HG03354 (cell line): ENCODE measurements at regions not wholly inside any gene's neighbourhood (a gene's known extent, or its start where the extent isn't known, plus 50 kb on each side); places are given as distances from the start of the nearest gene placed in this dataset.
"Not testable (repeated sequence)": the region's sequence is repeated elsewhere in the genome, so short reads cannot be mapped to it uniquely, and the experiment has no call there.

Source experiments
- ATAC-seq: cut with Tn5 transposase; IDR thresholded peaks from one replicate; pipeline ENCODE4 v1.9.1; 2021; ENCODE audit warnings: mild to moderate bottlenecking; ENCODE audit not compliant: unreplicated experiment, poor library complexity, severe bottlenecking

DNA sequence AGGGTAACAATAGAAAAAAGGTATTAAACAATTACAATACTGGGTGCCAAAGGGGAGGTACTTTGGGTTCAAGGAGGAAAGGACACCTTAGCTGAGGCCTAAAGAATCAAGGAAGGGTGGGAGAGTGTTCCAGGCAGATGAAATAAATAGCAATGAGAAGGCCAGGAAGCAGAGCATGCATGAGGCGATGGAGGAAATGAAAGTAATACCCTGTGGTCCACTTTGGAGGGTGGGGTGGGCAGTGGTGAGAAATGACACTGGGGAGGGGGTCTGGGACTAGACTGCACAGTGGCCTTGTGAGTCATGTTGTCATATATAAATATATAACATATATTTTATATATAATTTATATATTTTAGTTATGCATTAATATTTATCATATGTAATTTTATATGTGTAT lies 55.9 kb downstream of the BHLHE40 start:
- ATAC-seq = no peak

GRCh38 chr3:5035692-5036391 lies 56.6 kb downstream of the BHLHE40 start:
- peak; percentile 65 for ATAC-seq

DNA sequence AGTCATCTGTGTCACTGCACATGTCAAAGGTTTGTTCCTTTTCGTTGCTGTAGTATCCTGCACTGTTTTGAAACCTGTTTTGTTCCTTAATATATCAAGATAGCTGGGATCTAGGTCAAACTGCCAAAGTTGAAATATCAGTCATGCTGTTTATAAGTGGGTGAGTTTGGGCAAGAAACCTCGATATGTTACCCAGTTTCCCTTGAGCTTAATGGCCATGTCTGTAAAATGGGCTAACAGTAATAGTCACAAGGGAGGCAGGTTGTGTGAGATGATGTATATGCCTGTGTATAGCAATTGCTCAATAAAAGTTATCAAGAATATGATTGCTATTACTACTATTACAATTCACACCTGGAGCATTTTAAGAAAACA lies 57.1 kb downstream of the BHLHE40 start:
- no peak for ATAC-seq

GRCh38 chr3:5036858-5037257 lies 57.6 kb downstream of the BHLHE40 start:
- no peak for ATAC-seq

DNA sequence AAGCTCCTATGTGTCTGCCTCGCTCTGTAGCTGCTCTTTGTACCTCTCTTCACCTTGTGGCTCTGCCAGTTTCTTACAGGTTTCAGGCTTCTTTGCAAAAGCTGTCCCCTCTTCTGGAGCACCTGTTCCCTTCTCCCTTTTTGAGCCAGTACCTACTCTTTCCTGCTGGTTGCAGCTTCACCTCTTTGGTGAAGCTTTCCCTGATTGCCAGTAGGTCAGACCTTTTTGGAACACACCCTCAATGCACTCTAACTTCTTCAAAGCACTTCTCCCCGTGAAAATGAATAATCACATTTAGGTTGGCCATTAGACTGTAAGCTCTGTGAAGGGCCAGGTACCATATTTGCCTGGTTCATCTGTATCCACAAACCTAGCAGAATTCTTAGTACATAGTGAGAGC lies 60.3 kb downstream of the BHLHE40 start:
- ATAC-seq = no peak

DNA sequence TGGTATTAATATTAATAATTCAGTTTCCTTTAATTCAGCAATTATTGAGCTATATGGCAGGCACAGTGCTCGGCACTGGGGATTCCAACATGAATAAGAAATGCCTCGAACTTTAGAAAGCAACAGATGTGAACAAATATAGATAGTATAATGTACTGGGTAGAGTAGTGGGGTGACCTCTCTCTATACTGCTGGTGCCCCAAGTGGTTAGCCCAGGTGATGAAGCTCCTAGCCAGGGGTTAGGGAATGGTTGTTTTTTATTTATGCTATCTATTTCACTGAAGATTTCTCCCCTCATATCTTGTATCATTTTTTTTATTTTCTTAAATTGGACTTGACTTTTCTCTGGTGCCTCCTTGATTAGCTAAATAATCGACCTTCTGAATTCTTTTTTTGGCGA lies 62.1 kb downstream of the BHLHE40 start:
- no peak for ATAC-seq

DNA sequence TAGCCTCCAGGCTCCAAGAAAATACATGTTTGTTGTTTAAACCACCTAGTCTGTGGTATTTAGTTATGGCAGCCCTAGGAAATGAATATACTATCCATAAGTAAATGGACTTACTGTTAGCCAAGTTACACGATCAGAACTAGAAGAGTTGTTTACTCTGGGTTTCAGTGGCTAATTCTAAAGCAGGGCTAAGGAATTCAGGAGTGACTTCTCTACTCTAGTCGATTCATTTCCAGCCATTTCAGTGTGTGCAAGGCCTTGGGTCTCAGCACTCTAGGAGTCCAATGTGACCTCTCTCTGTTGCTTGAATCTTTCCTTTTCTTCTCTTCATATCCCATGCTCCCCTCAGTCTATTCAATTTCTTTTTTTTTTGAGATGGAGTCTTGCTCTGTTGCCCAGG lies 66.7 kb downstream of the BHLHE40 start:
- ATAC-seq = no peak

DNA sequence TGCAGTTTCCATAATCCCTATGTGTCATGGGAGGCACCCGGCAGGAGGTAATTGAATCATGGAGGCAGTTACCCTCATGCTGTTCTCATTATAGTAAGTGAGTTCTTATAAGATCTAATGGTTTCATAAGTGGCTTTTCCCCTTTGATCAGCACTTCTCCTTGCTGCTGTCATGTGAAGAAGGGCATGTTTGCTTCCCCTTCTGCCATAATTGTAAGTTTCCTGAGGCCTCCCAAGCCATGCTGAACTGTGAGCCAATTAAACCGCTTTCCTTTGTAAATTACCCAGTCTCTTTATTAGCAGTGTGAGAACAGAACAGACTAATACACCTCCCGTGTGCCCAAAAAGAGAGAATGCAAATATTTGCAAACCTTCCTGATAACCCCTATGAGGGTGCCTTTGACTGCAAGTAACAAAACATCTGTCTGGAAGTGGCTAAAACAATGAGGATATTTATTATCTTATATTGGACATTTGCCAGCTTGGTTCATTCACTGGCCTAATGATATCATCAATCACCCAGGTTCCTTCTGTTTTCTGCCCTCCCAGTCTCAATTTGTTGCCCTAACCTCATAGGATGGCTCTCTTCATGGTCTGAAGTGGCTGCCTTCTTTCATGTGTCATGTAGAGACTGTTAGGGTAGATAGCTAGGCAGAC lies 68.7 kb downstream of the BHLHE40 start:
- ATAC-seq = no peak

- peak; percentile 50 for ATAC-seq
Measured at GRCh38 chr3:5051772-5052171, 70.3 kb upstream of the ARL8B start.

DNA sequence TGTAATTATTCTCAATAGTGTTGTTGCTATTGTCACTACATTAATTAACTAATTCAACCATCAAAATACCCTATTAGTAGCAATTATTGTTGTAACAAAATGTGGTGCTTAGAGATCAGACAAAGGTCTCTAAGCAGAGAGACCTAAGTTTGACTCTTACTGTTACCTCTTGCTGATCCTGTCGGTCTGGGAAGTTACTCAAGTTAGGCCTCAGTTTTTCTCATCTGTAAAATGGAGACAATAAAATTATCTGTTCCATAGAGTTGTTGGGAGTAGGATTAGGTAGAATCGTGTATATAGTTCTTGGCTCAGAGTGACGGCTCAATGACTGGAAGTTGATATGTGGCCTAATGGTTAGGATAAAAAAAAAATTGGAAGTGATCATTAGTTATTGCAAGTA lies 69.8 kb upstream of the ARL8B start:
- no peak for ATAC-seq

- no peak for ATAC-seq
Measured at GRCh38 chr3:5053021-5053831, 68.9 kb upstream of the ARL8B start.

DNA sequence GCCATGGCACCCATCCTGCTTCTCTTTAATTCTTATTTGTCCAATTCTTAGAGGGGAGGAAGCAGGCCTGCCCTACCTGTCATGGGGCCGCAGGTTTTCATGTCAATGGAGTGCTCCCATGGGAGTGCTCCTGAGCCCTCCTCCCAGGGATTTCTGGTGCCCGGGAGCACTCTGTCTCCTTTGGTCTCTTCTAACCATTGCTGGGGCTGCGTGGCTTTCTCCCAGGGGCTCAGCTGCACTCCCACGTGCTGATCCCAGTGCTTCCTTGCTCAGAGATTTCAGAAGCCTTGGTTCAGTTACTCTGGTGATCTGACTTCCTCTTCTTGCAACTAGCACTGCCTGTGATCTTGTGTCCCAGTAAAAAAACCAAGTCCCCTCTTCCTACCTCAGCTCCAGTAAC lies 68.0 kb upstream of the ARL8B start:
- no peak for ATAC-seq

GRCh38 chr3:5054579-5054978 lies 67.5 kb upstream of the ARL8B start:
- not testable (repeated sequence) for ATAC-seq

DNA sequence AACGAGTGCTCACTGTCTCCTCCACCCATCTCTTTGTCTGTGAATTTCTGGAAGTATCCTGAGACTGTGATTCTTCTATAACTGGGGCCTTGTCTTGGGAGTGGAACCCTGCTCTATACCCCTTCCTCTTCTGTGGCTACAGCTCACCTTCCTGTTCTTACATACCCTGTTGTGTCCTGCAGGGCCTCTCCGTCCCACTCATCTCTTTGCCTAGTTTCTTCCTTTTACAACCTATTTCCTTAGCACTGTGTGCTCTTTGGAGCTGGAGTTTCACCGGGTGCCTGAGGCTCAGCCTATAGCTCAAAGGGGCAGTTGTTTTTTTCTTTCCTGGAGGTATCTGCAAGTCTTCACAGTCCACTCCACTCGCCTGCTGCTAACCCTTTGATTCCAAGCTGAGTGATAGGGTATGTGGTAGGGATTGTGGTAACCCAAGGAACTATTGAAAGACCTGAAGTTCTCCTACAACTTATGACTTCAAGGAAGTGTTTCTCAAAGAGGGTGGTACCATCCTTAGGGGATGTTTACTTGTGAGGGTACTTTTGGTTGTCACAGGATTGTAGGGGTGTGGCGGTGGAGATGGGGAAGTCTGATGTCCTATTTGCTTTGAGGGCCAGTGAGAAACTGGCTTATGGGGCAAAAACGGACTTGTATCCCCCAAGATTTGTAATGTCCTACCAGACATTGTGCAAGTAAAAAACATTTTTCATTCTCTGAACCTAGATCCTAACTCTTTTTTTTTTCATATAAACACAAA lies 66.6 kb upstream of the ARL8B start:
- ATAC-seq = no peak

DNA sequence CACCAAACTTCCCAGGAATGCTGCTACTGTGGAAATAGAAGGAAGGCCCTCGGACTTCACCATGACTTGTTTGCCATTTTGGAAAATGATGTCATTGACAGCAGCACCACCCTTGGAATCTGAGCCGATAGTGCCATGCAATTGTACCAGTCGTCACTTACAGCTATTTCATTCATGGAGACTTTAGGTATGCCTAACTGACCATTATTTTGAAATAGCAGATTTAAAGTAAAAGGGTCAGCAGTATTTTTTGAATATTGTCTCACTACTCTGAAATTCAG lies 66.0 kb upstream of the ARL8B start:
- no peak for ATAC-seq

DNA sequence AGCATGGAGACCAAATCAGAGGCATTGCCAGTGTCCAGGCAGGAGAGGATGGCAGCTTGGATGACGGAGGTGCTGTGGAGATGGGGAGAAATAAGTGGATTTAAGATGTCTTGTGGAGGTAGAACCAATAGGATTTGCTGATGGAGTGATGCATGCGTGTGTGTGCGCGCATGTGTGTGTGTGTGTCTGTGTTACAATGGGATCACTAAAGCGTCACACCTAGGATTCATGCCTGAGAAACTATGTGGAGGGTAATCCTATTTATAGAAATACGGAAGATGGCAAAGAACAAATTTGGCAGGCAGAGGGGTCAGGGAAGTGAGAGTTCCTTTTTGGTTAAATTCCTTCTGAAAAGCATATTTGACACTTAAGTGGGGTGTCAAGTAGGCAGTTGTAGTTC lies 64.8 kb upstream of the ARL8B start:
- no peak for ATAC-seq

DNA sequence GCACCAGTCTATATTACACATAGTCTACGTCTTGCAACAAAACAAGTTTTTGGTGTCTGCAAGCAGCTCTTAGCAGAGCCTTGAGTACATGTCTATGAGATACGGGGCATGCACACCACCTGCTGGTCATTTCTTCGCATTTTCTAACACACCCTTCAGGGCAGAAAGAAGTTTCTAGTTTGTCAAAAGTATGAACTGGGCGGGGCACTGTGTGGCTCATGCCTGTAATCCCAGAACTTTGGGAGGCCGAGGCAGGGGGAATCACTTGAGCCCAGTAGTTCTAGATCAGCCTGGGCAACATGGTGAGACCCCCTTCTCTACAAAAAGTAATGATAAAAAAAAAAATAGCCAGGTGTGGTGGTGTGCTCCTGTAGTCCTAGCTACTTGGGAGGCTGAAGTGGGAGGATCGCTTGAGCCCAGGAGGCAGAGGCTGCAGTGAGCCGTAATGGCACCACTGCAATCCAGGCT lies 64.2 kb upstream of the ARL8B start:
- peak; percentile 95 for ATAC-seq

DNA sequence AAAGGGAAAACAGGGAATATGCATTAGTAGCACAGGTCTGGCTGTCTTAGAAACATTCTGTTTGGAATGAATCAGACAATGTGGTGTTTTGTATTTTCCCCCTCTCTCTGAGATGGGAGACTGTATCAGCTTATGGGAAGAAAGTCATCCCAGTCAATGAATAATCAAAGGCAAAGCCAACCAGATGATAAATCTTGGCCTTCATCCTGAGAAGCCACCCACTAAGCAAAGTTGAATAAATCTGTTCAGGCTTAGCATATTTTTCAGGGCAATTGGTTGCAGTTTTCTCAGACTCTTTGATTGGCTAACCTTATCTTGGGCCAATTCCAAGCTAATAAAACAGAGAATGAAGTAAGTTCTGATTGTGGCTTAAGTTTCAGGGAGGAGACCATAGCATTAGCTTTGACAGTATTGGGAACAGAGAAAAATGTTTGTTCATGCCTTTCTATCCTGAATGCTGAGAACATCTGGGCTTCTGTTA lies 63.6 kb upstream of the ARL8B start:
- ATAC-seq = no peak

DNA sequence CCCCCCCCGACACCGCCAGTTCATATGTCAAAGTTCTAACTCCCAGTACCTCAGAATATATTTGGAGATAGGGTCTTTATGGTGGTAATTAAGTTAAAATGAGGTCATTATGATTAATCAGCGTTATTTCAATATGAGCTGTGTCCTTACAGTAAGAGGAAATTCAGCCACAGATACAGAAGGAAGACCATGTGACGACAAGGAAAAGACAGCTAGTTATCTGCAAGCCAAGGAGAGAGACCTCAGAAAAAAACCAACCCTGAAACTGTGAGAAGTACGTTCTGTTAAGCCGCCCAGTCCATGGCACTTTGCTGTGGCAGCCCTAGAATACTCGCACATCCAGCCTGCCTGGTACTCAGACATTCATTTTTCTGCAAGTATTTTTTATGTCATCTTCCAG lies 62.3 kb upstream of the ARL8B start:
- ATAC-seq = no peak

GRCh38 chr3:5061218-5061569 lies 60.9 kb upstream of the ARL8B start:
- no peak for ATAC-seq
